Stimulated activated naive B cell treated with anti-CD40 and anti-IgM and Interleukin-4, amounts not matched to agents 10 μg/mL and 1 μg/mL and 100 μg/mL, for 72 hours (primary cell): ENCODE measurements at regions not wholly inside any gene's neighbourhood (a gene's known extent, or its start where the extent isn't known, plus 50 kb on each side); places are given as distances from the start of the nearest gene placed in this dataset.
A peak's percentile ranks its signal among the peaks of the same experiment; 100 is the strongest.

ENCODE experiments used
- ATAC-seq, 2 donors: fragments of 150-1000 bp; cut with Tn5 transposase; replicated peaks; 2 replicates each; pipeline ENCODE4 v1.10.0; 2021; ENCODE audit warnings: moderate library complexity in 1 of 2
- DNase-seq: peaks from one replicate; pipeline ENCODE4 v3.0.0; 2021
- H3K27ac Mint-ChIP-seq: one replicate; pipeline ENCODE4 v1.8.0; 2022; ENCODE audit warnings: mild to moderate bottlenecking, mixed read lengths
- H3K27me3 Mint-ChIP-seq, 2 donors: one replicate each; pipeline ENCODE4 v1.8.0; 2022; ENCODE audit warnings: mixed read lengths in 2 of 2
- H3K36me3 Mint-ChIP-seq, 2 donors: one replicate each; pipeline ENCODE4 v1.8.0; 2022; ENCODE audit warnings: mixed read lengths in 2 of 2, mild to moderate bottlenecking in 1 of 2
- H3K4me1 Mint-ChIP-seq, 2 donors: one replicate each; pipeline ENCODE4 v1.8.0; 2022; ENCODE audit warnings: mixed read lengths in 2 of 2, mild to moderate bottlenecking in 1 of 2
- H3K4me3 Mint-ChIP-seq, 2 donors: one replicate each; pipeline ENCODE4 v1.8.0; 2022; ENCODE audit warnings: mild to moderate bottlenecking in 2 of 2, mixed read lengths in 2 of 2, moderate library complexity in 1 of 2
- H3K9me3 Mint-ChIP-seq, 2 donors: one replicate each; pipeline ENCODE4 v1.8.0; 2022; ENCODE audit warnings: mixed read lengths in 2 of 2, mild to moderate bottlenecking in 1 of 2

GRCh38 chr6:125524356-125524755, 222.6 kb upstream of the HDDC2 start:
- Mint-ChIP-seq H3K4me1 (no peaks in the 10 kb centered on the region), H3K27ac (no peak overlapping the region), H3K9me3 (no peaks in the 10 kb centered on the region), H3K4me3 (no peak overlapping the region), H3K27me3 (peaks cover 17 to 21% of the 10 kb centered on the region in 2 donors), H3K36me3 (no peaks in the 10 kb centered on the region)
- ATAC-seq (no peak), DNase-seq (no peak)

DNA sequence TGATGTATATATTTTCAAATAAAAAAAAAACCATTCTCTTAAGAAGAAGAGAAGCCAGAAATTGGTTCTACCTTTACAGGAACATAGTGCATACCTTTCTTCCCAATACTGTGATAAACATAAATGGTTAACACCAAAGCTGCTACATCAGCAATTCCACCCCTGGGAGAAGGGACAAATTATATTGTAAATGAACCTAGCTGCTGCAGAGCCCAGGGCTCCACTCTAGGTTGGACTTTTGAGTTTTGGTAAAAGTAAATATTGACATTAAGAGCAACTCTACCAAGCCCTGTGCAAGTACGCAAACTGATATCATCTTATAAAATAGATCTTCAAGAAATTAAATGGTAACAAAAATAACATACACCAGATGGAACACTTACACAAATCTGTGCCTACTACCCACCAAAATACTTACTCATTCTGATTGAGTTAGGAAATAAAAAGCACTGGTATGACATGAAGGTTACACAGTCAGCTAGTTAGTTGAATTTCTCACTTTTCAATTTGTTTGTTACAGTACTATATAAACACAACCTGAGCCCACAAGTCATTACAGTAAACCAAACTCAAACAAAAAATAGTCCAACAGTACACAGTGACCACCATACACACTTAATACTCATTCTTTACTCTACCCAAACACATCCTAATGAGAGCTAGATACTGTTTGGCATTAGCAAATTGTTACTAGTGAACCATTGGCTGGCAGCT, 223.3 kb upstream of the HEY2 start:
- Mint-ChIP-seq H3K9me3 (no peaks in the 10 kb centered on the region), H3K27ac (no peak overlapping the region), H3K36me3 (no peaks in the 10 kb centered on the region), H3K4me3 (no peak overlapping the region), H3K27me3 (peaks cover 20 to 23% of the 10 kb centered on the region in 2 donors), H3K4me1 (no peaks in the 10 kb centered on the region)
- ATAC-seq = no peak
- DNase-seq = no peak

DNA sequence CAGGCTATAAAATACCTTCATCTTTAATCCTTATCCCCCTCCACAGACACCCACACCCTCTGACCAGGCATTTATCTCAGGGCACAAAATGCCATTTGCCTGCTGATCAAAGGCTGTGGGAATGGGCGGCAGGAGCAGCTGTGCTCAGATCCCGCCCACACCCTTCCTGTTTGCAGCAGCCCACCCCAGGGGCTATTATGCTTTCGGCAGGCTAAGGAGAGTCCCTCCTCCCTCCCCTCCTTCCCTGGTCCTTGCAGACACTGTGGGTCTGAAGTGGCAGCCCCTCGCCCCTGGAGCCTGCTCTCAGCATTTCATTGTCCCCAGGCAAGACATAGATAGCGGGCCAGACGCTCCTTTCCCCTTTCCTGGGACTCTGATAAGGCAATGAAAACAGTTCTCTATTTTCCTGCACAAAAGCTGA, 220.8 kb upstream of the HEY2 start:
- DNase-seq (no peak), ATAC-seq (no peak)
- H3K27ac Mint-ChIP-seq = no peak overlapping the region
- peaks cover 0 to 3% of the 10 kb centered on the region in 2 donors for H3K9me3 Mint-ChIP-seq
- H3K27me3 Mint-ChIP-seq = peaks cover 30 to 32% of the 10 kb centered on the region in 2 donors
- no peak overlapping the region for H3K4me3 Mint-ChIP-seq
- H3K4me1 Mint-ChIP-seq = no peaks in the 10 kb centered on the region
- H3K36me3 Mint-ChIP-seq = no peaks in the 10 kb centered on the region

DNA sequence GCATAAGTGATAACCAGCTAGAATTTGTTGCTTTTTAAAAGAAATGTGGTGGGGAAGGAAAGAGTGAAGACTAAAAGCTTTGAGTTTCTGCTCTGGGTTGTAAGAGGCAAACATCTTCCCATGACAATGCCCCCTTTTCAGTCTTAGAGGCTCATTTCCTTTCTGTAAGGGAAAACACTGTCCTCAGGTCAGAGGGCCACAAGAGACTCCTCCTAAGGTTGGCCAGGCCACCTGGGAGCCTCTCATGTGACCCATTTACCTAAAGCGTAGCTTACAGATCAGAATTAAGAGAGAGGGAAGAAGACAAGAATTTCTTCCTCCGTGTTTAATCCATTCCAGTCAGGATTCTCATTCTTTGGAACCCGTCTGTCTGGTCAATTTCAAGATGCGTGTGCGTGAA, 220.4 kb upstream of the HEY2 start:
- H3K4me1 Mint-ChIP-seq = peaks cover 0 to 3% of the 10 kb centered on the region in 2 donors
- DNase-seq (no peak), ATAC-seq (no peak)
- peaks cover 35 to 37% of the 10 kb centered on the region in 2 donors for H3K27me3 Mint-ChIP-seq
- H3K4me3 Mint-ChIP-seq = no peak overlapping the region
- H3K36me3 Mint-ChIP-seq = no peaks in the 10 kb centered on the region
- H3K27ac Mint-ChIP-seq = no peak overlapping the region
- H3K9me3 Mint-ChIP-seq = peaks cover 0 to 3% of the 10 kb centered on the region in 2 donors

GRCh38 chr6:125533710-125534397, 215.6 kb upstream of the HEY2 start:
- H3K27me3 Mint-ChIP-seq = peaks cover 35 to 52% of the 10 kb centered on the region in 2 donors
- ATAC-seq (no peak), DNase-seq (no peak)
- no peaks in the 10 kb centered on the region for H3K36me3 Mint-ChIP-seq
- H3K9me3 Mint-ChIP-seq = peaks cover 0 to 3% of the 10 kb centered on the region in 2 donors
- peaks cover 0 to 5% of the 10 kb centered on the region in 2 donors for H3K4me1 Mint-ChIP-seq
- no peak overlapping the region for H3K27ac Mint-ChIP-seq
- peak overlapping the region in 1 of 2 donors; percentile 14 for H3K4me3 Mint-ChIP-seq

DNA sequence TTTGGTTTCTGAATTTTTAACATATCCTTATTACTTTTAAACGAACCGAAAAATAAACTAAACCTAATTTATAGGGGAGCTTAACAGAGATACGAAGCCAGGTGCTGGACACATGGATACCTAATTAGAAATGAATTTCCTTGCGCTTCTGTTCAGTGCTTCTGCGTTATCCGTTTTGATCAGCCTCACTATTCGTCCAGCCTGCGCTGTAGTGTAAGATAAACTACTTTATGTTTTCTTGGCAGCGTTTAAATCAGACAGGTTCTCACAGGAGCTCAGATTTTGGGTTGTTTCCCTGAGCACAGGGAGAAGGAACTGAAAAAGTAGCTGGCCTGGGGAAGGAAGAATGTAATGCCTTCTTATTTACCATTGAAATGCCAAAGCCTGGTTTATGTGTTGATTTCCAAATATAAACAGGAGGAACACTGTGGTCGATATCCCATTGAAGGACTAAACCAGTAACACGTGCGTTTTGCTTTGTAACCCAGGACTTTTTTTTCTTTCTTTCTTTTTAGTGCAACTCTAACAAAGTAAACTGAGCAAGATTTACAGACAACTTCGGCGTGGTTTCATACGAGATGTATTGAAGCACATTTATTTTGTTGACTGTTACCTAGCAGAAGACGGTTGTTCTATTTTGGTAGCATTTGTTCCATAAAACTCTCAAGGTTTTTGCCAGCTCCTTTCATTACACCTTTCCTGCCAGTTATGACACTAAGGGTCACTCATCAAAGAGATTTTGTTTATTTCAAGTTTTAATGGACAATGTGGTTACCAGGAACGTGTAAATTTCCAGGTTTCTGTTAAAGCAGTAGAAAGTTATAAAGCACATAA, 214.8 kb upstream of the HEY2 start:
- no peak for ATAC-seq
- peaks cover 0 to 5% of the 10 kb centered on the region in 2 donors for H3K4me1 Mint-ChIP-seq
- H3K4me3 Mint-ChIP-seq = no peak overlapping the region
- H3K36me3 Mint-ChIP-seq = no peaks in the 10 kb centered on the region
- peaks cover 28 to 45% of the 10 kb centered on the region in 2 donors for H3K27me3 Mint-ChIP-seq
- H3K27ac Mint-ChIP-seq = no peak overlapping the region
- no peak for DNase-seq
- peaks cover 0 to 3% of the 10 kb centered on the region in 2 donors for H3K9me3 Mint-ChIP-seq

- Mint-ChIP-seq H3K27me3 (peaks cover 32 to 45% of the 10 kb centered on the region in 2 donors), H3K4me3 (no peak overlapping the region), H3K9me3 (peaks cover 0 to 3% of the 10 kb centered on the region in 2 donors), H3K36me3 (no peaks in the 10 kb centered on the region), H3K27ac (no peak overlapping the region), H3K4me1 (peaks cover 0 to 5% of the 10 kb centered on the region in 2 donors)
- no peak for ATAC-seq
- no peak for DNase-seq
Observed at GRCh38 chr6:125537090-125537489, 212.3 kb upstream of the HEY2 start.

DNA sequence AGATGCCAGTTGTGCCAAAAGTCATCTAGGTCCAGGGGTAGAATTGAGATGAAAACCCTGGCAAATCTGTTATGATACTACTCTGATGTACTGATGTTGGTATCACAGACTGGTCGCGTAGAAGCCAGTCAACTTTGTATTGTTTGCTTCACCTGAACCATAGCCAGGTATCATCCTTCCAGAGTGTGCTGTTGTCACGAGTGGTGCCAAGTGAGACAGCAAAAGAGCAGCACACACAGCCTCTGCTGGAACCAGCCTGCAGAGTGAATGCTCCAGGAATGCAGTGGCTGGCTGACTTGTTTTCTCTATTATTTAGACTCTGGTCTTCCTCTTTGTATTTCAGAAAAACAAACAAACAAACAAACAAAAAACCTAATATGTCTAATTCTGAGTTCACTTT, 209.5 kb upstream of the HEY2 start:
- no peaks in the 10 kb centered on the region for H3K36me3 Mint-ChIP-seq

DNA sequence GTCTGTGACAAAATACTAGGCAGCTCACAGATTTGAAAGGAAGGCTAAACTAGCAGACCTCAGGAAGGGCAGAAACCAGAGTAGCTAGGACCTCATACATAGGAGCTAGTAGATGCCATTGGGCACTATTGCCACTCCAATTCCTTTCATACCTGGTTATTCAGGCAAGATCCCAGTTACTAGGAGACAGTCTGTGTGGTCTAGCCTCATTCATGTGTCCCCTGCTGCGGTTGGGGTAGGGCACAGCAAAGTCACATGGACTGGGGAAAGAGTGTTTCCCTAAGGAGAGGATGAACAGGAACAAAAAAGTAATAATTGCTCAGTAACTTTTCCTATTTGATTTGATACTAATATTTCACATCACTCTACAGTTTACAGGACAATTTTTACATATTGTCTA, 204.6 kb upstream of the HEY2 start:
- Mint-ChIP-seq H3K36me3 (no peaks in the 10 kb centered on the region), H3K27me3 (peaks cover 16 to 18% of the 10 kb centered on the region in 2 donors), H3K27ac (no peak overlapping the region), H3K4me1 (no peaks in the 10 kb centered on the region), H3K4me3 (no peak overlapping the region), H3K9me3 (no peaks in the 10 kb centered on the region)
- ATAC-seq (no peak), DNase-seq (no peak)

More for the DNA sequence above, 209.5 kb upstream of the HEY2 start:
- ATAC-seq = no peak
- H3K9me3 Mint-ChIP-seq = no peaks in the 10 kb centered on the region
- H3K27ac Mint-ChIP-seq = no peak overlapping the region
- H3K27me3 Mint-ChIP-seq = peaks cover 25 to 34% of the 10 kb centered on the region in 2 donors
- no peak overlapping the region for H3K4me3 Mint-ChIP-seq
- H3K4me1 Mint-ChIP-seq = no peaks in the 10 kb centered on the region
- DNase-seq = no peak

- DNase-seq (no peak), ATAC-seq (no peak)
- H3K27me3 Mint-ChIP-seq = peaks cover 18 to 20% of the 10 kb centered on the region in 2 donors
- no peak overlapping the region for H3K27ac Mint-ChIP-seq
- H3K36me3 Mint-ChIP-seq = no peaks in the 10 kb centered on the region
- no peaks in the 10 kb centered on the region for H3K9me3 Mint-ChIP-seq
- no peak overlapping the region for H3K4me3 Mint-ChIP-seq
- H3K4me1 Mint-ChIP-seq = no peaks in the 10 kb centered on the region
Observed at GRCh38 chr6:125546841-125547251, 202.6 kb upstream of the HEY2 start.

DNA sequence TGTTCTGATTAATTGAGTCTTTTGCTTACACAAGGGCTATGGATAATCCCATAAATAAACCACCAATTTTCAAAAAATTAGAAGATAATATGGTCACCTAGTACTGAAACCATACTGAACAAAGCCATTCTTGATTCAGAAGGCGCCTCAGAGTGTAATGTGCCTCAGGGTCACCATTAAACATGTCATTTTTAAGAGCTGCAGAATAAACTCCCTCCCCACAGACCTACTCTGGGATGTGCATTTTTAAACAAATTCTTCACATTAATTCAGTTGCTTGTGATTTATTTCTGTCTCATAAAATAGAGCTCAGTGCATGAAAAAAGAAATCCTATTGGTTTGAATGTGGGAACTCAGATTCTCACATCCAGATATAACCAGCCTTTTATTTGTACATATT, 202.1 kb upstream of the HEY2 start:
- Mint-ChIP-seq H3K4me1 (no peaks in the 10 kb centered on the region), H3K4me3 (no peak overlapping the region), H3K27me3 (peaks cover 18 to 20% of the 10 kb centered on the region in 2 donors), H3K9me3 (no peaks in the 10 kb centered on the region), H3K36me3 (no peaks in the 10 kb centered on the region), H3K27ac (no peak overlapping the region)
- DNase-seq (no peak), ATAC-seq (no peak)

GRCh38 chr6:125549202-125549884, 200.1 kb upstream of the HEY2 start:
- no peak overlapping the region for H3K27ac Mint-ChIP-seq
- peaks cover 7 to 15% of the 10 kb centered on the region in 2 donors for H3K27me3 Mint-ChIP-seq
- H3K36me3 Mint-ChIP-seq = no peaks in the 10 kb centered on the region
- H3K4me3 Mint-ChIP-seq = no peak overlapping the region
- no peaks in the 10 kb centered on the region for H3K9me3 Mint-ChIP-seq
- DNase-seq (no peak), ATAC-seq (no peak)
- H3K4me1 Mint-ChIP-seq = no peaks in the 10 kb centered on the region

DNA sequence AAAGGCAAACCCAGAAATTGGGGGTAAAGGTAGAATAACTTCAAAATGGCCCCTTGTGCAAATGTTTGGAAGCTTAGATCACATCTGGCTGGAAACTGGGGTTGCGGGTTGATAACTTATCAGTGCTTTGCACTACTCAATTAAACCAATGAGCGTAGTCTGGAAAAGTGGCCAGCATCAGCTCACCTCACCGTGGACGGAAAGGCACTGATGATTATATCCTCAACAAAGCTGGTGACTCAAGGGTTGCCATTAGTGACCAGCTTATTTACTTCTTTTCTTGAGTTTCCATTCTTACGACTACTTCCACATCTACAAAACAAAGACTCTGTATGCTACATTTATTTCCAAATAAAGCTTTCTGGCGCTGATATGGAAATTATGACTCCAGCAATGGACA, 198.5 kb upstream of the HEY2 start:
- H3K27me3 Mint-ChIP-seq = peaks cover 13 to 14% of the 10 kb centered on the region in 2 donors
- no peaks in the 10 kb centered on the region for H3K9me3 Mint-ChIP-seq
- no peak overlapping the region for H3K4me3 Mint-ChIP-seq
- no peak overlapping the region for H3K27ac Mint-ChIP-seq
- no peaks in the 10 kb centered on the region for H3K4me1 Mint-ChIP-seq
- ATAC-seq (no peak), DNase-seq (no peak)
- H3K36me3 Mint-ChIP-seq = no peaks in the 10 kb centered on the region

- no peak for DNase-seq
- H3K27me3 Mint-ChIP-seq = peaks cover 8% of the 10 kb centered on the region in 2 donors
- H3K9me3 Mint-ChIP-seq = no peaks in the 10 kb centered on the region
- no peak overlapping the region for H3K27ac Mint-ChIP-seq
- no peak overlapping the region for H3K4me3 Mint-ChIP-seq
- no peaks in the 10 kb centered on the region for H3K4me1 Mint-ChIP-seq
- ATAC-seq = no peak
- no peaks in the 10 kb centered on the region for H3K36me3 Mint-ChIP-seq
Observed at GRCh38 chr6:125552819-125553218, 196.6 kb upstream of the HEY2 start.
